ENCODE measurements at regions not wholly inside any gene's neighbourhood (a gene's known extent, or its start where the extent isn't known, plus 50 kb on each side); places are given as distances from the start of the nearest gene placed in this dataset.

DNA sequence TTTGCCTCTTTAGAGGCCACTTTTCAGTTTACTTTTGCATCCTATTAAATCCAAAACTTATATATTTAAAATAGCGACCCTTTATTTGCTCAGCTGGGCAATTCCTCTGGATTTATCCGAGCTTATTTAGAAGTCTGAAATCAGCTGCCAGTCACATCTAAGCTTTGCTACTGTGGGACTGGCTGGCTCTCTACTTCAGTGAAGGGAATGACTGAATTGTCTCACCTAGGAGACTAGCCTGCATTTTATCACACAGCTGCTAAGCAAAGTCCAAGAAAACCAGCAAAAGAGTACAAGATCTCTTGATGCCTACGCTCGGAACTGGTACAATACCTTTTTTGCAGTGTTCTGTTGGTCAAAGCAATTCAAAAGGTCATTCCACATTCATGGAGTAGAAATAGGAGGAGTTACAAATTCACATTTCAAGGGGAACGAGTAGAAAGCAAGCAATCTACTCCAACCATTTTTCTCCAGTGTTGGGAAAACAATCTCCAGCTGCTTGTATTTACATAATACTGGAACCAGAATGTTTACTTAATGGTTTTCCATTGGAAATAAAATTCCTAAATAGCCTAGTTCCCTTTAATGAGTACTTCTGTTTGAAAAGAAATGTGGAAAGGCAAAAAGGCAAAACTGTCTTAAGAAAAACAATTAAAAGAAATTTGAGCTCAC, 160.2 kb downstream of the MAGEB5 start:
- H3K4me1 Mint-ChIP-seq (ENCODE audit: unreplicated experiment): no peaks in the 10 kb centered on the region
- DNase-seq (ENCODE audit: extremely low spot score, unreplicated experiment): no peak
- TF ChIP-seq, protein P1, sequence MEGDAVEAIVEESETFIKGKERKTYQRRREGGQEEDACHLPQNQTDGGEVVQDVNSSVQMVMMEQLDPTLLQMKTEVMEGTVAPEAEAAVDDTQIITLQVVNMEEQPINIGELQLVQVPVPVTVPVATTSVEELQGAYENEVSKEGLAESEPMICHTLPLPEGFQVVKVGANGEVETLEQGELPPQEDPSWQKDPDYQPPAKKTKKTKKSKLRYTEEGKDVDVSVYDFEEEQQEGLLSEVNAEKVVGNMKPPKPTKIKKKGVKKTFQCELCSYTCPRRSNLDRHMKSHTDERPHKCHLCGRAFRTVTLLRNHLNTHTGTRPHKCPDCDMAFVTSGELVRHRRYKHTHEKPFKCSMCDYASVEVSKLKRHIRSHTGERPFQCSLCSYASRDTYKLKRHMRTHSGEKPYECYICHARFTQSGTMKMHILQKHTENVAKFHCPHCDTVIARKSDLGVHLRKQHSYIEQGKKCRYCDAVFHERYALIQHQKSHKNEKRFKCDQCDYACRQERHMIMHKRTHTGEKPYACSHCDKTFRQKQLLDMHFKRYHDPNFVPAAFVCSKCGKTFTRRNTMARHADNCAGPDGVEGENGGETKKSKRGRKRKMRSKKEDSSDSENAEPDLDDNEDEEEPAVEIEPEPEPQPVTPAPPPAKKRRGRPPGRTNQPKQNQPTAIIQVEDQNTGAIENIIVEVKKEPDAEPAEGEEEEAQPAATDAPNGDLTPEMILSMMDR (IDR thresholded peaks at IDR 0.05): no peak
- no peak overlapping the region for H3K4me3 Mint-ChIP-seq (ENCODE audit: unreplicated experiment)
- no peaks in the 10 kb centered on the region for H3K27me3 Mint-ChIP-seq (ENCODE audit: unreplicated experiment)
- peaks cover 14% of the 10 kb centered on the region for H3K9me3 Mint-ChIP-seq (ENCODE audit: unreplicated experiment)
- no peak overlapping the region for H3K27ac Mint-ChIP-seq (ENCODE audit: unreplicated experiment)
- H3K36me3 Mint-ChIP-seq (ENCODE audit: unreplicated experiment): no peaks in the 10 kb centered on the region

DNA sequence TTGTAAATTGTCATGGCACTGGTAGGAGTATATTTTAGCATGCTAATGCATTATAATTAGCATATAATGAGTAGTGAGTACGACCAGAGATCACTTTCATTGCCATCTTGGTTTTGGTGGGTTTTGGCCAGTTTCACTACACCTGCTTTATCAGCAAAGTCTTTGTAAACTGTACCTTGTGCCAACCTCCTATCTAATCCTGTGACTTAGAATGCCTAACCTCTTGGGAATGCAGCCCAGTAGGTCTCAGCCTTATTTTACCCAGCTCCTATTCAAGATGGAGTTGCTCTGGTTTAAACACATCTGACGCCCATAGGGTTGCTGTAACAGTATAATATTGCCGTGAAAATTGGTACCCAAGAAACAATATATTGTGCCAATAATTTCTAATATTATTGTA, 159.4 kb downstream of the MAGEB5 start:
- Mint-ChIP-seq H3K27ac (ENCODE audit: unreplicated experiment) (no peak overlapping the region), H3K27me3 (ENCODE audit: unreplicated experiment) (no peaks in the 10 kb centered on the region), H3K36me3 (ENCODE audit: unreplicated experiment) (no peaks in the 10 kb centered on the region), H3K9me3 (ENCODE audit: unreplicated experiment) (peaks cover 19% of the 10 kb centered on the region), H3K4me1 (ENCODE audit: unreplicated experiment) (no peaks in the 10 kb centered on the region), H3K4me3 (ENCODE audit: unreplicated experiment) (no peak overlapping the region)
- no peak for DNase-seq (ENCODE audit: extremely low spot score, unreplicated experiment)
- TF ChIP-seq, protein P1 (IDR thresholded peaks at IDR 0.05): no peak

DNA sequence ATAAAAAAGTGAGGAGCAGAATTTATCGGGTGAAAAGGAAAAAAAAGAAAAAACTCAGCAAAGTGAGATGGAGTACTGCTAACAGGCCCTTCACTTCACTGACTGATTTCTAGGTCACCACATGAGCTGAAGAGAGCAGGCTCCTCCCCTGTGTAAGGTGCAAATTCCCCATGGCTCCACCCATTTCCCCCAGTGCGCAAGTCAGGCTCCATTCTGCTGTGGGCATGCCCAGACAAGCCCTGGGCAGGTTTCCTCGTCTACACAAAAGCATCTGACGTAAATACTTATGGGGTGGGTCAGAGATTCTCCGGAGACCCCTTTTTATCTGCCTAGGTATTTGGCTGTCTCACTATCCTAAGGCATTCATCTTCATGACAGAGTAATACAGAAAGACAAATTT, 157.9 kb downstream of the MAGEB5 start:
- TF ChIP-seq, protein P1 (IDR thresholded peaks at IDR 0.05): no peak
- Mint-ChIP-seq H3K27me3 (ENCODE audit: unreplicated experiment) (no peaks in the 10 kb centered on the region), H3K27ac (ENCODE audit: unreplicated experiment) (no peak overlapping the region), H3K36me3 (ENCODE audit: unreplicated experiment) (no peaks in the 10 kb centered on the region), H3K4me3 (ENCODE audit: unreplicated experiment) (no peak overlapping the region), H3K4me1 (ENCODE audit: unreplicated experiment) (no peaks in the 10 kb centered on the region), H3K9me3 (ENCODE audit: unreplicated experiment) (peaks cover 24% of the 10 kb centered on the region)
- no peak for DNase-seq (ENCODE audit: extremely low spot score, unreplicated experiment)

DNA sequence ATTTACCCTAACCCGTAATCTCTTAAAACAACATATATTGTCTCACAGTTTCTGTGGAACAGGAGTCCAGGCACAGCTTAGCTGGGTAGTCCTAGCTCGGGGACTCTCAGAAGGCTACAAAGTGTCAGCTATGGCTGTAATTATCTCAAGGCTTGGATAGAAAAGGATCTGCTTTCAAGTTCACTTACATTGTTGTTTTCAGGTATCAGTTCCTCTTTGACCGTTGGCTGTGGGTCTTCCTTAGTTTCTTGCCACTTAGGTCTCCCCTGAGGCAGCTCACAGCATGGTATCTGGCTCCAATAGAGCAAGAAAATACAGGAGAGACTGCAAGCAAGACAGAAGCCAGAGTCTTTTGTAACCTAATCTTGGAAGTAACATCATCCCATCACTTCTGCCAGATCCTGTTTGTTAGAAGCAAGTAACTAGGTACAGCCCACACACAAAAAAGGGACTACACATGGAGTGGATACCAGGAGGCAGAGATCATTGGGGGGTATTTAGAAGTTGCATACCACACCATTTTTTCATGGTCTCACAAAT, 137.0 kb downstream of the MAGEB5 start:
- H3K4me1 Mint-ChIP-seq (ENCODE audit: unreplicated experiment): no peaks in the 10 kb centered on the region
- H3K27me3 Mint-ChIP-seq (ENCODE audit: unreplicated experiment): no peaks in the 10 kb centered on the region
- no peak for DNase-seq (ENCODE audit: extremely low spot score, unreplicated experiment)
- TF ChIP-seq, protein P1 (IDR thresholded peaks at IDR 0.05): no peak
- no peak overlapping the region for H3K27ac Mint-ChIP-seq (ENCODE audit: unreplicated experiment)
- no peak overlapping the region for H3K4me3 Mint-ChIP-seq (ENCODE audit: unreplicated experiment)
- no peaks in the 10 kb centered on the region for H3K36me3 Mint-ChIP-seq (ENCODE audit: unreplicated experiment)
- peaks cover 7% of the 10 kb centered on the region for H3K9me3 Mint-ChIP-seq (ENCODE audit: unreplicated experiment)

DNA sequence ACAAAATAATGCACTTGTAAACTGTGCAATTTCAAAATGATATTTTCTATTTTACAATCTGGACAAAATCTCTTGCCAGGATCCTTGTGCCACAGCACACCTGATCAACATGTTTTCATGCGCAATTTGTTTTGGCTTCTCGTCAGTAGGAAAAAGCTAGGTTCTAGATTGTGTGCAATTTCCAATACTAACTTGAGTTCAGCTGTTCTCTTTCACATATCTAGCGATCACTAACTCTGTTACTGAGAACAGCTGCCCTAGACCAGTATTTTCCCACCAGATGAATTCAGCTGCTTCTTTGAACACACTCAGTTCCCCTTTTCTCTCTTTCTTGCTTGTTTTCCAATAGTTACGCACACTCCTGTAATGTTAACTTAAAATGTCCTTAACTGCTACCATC, 131.2 kb downstream of the MAGEB5 start:
- H3K27ac Mint-ChIP-seq (ENCODE audit: unreplicated experiment): no peak overlapping the region
- no peak for DNase-seq (ENCODE audit: extremely low spot score, unreplicated experiment)
- no peaks in the 10 kb centered on the region for H3K36me3 Mint-ChIP-seq (ENCODE audit: unreplicated experiment)
- H3K4me3 Mint-ChIP-seq (ENCODE audit: unreplicated experiment): no peak overlapping the region
- no peaks in the 10 kb centered on the region for H3K27me3 Mint-ChIP-seq (ENCODE audit: unreplicated experiment)
- H3K9me3 Mint-ChIP-seq (ENCODE audit: unreplicated experiment): peaks cover 12% of the 10 kb centered on the region
- no peaks in the 10 kb centered on the region for H3K4me1 Mint-ChIP-seq (ENCODE audit: unreplicated experiment)
- TF ChIP-seq, protein P1 (IDR thresholded peaks at IDR 0.05): no peak

Measured in osteocyte (in vitro differentiated cells).